OCI-LY7 (cell line): ENCODE measurements at regions not wholly inside any gene's neighbourhood (a gene's known extent, or its start where the extent isn't known, plus 50 kb on each side); places are given as distances from the start of the nearest gene placed in this dataset.

Experiments
- BruUV-seq: library from RNA; stranded (reverse); fragments of 400-500 nt; replicated peaks from 2 replicates; lab custom pipeline; 2021; lab: Mats Ljungman, UMichigan
- CTCF ChIA-PET: fragments of 300-600 bp; sonication (Branson Sonifier 250); formaldehyde crosslinking; loops from one replicate; lab custom pipeline; 2022; ENCODE audit warnings: antibody characterized with exemption; ENCODE audit not compliant: unreplicated experiment; lab: Charles Lee
- POLR2A ChIA-PET: fragments of 300-600 bp; sonication (Branson Sonifier 250); formaldehyde crosslinking; loops from one replicate; lab custom pipeline; 2022; ENCODE audit warnings: antibody characterized with exemption; lab: Charles Lee
- DNase-seq: peaks from one replicate; pipeline ENCODE4 v3.0.0-alpha.2; 2015; ENCODE audit warnings: low spot score
- H2AFZ ChIP-seq: fragments of 200-600 bp; sonication (generic), shearing (Covaris generic); 2 replicates; pipeline ENCODE4 v1.6.1; 2014; ENCODE audit warnings: mild to moderate bottlenecking, antibody characterized with exemption, low read length, moderate library complexity
- H3K27ac ChIP-seq: fragments of 200-600 bp; sonication (generic); 2 replicates; pipeline ENCODE4 v1.5.1; 2014; ENCODE audit warnings: mixed run types, low read depth, mild to moderate bottlenecking, moderate library complexity, low read length, inconsistent platforms; ENCODE audit not compliant: poor library complexity, severe bottlenecking
- H3K36me3 ChIP-seq: fragments of 200-600 bp; sonication (generic); 2 replicates; pipeline ENCODE4 v1.6.1; 2014; ENCODE audit warnings: mild to moderate bottlenecking, antibody characterized with exemption, low read length, moderate library complexity, mixed read lengths; ENCODE audit not compliant: insufficient read depth
- H3K4me1 ChIP-seq: fragments of 200-600 bp; sonication (generic); 2 replicates; pipeline ENCODE4 v1.5.1; 2014; ENCODE audit warnings: mild to moderate bottlenecking, low read length; ENCODE audit not compliant: insufficient read depth, poor library complexity, severe bottlenecking
- H3K4me2 ChIP-seq: fragments of 200-600 bp; sonication (generic); 2 replicates; pipeline ENCODE4 v1.6.1; 2014; ENCODE audit warnings: mild to moderate bottlenecking, low read length
- H3K4me3 ChIP-seq: fragments of 200-600 bp; sonication (generic); 2 replicates; pipeline ENCODE4 v1.5.1; 2014; ENCODE audit warnings: mild to moderate bottlenecking, low read depth, low read length; ENCODE audit not compliant: poor library complexity, severe bottlenecking
- H3K79me2 ChIP-seq: fragments of 200-600 bp; sonication (generic); 2 replicates; pipeline ENCODE4 v1.6.1; 2016; ENCODE audit warnings: low read depth, mild to moderate bottlenecking, low read length, moderate library complexity, mixed read lengths; ENCODE audit not compliant: insufficient read depth
- H3K9me2 ChIP-seq: fragments of 200-600 bp; sonication (generic); 2 replicates; pipeline ENCODE4 v1.6.1; 2016; ENCODE audit warnings: mild to moderate bottlenecking, low read length, mixed read lengths; ENCODE audit not compliant: insufficient read depth
- H3K9me3 ChIP-seq: fragments of 200-600 bp; sonication (generic); 2 replicates; pipeline ENCODE4 v1.6.1; 2014; ENCODE audit warnings: mild to moderate bottlenecking, mixed run types, low read length, mixed read lengths
- H4K20me1 ChIP-seq: fragments of 200-600 bp; sonication (generic); 2 replicates; pipeline ENCODE4 v1.6.1; 2014; ENCODE audit warnings: mild to moderate bottlenecking, antibody characterized with exemption, low read length, moderate library complexity, mixed read lengths; ENCODE audit not compliant: insufficient read depth
- EZH2phosphoT487 ChIP-seq: fragments of 200-600 bp; sonication (generic); IDR thresholded peaks from 2 replicates; pipeline ENCODE4 v1.6.1; 2018; ENCODE audit warnings: low read depth, borderline replicate concordance, mild to moderate bottlenecking, mixed run types, antibody characterized with exemption, low read length, moderate library complexity, mixed read lengths
- intact Hi-C: fragments of 100-400 bp; cut with micrococcal nuclease; formaldehyde crosslinking; loops from one replicate; pipeline ENCODE4 v1.10.0; 2022; ENCODE audit not compliant: unreplicated experiment
- TF ChIP-seq, protein P1 (sequence below): fragments of 200-600 bp; sonication (generic); conservative IDR thresholded peaks from 2 replicates; pipeline ENCODE4 v1.5.1; 2014; ENCODE audit warnings: mild to moderate bottlenecking, antibody characterized with exemption, low read length, moderate library complexity, mixed read lengths

- POLR2A ChIA-PET = no interaction called here
- no peak overlapping the region for H3K4me2 ChIP-seq
- CTCF ChIA-PET = no interaction called here
- no peak overlapping the region for H2AFZ ChIP-seq
- BruUV-seq = no TSS peak
- H3K79me2 ChIP-seq = no peaks in the 10 kb centered on the region
- DNase-seq = no peak
- intact Hi-C loops = no loop called here
- H3K27ac ChIP-seq = no peak overlapping the region
- no peaks in the 10 kb centered on the region for H3K4me1 ChIP-seq
- no peaks in the 10 kb centered on the region for H3K9me2 ChIP-seq
- no peak overlapping the region for H3K4me3 ChIP-seq
- TF ChIP-seq, protein P1, sequence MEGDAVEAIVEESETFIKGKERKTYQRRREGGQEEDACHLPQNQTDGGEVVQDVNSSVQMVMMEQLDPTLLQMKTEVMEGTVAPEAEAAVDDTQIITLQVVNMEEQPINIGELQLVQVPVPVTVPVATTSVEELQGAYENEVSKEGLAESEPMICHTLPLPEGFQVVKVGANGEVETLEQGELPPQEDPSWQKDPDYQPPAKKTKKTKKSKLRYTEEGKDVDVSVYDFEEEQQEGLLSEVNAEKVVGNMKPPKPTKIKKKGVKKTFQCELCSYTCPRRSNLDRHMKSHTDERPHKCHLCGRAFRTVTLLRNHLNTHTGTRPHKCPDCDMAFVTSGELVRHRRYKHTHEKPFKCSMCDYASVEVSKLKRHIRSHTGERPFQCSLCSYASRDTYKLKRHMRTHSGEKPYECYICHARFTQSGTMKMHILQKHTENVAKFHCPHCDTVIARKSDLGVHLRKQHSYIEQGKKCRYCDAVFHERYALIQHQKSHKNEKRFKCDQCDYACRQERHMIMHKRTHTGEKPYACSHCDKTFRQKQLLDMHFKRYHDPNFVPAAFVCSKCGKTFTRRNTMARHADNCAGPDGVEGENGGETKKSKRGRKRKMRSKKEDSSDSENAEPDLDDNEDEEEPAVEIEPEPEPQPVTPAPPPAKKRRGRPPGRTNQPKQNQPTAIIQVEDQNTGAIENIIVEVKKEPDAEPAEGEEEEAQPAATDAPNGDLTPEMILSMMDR = no peak
- TF ChIP-seq EZH2phosphoT487 = no peak
- no peaks in the 10 kb centered on the region for H3K9me3 ChIP-seq
- no peaks in the 10 kb centered on the region for H3K36me3 ChIP-seq
- no peaks in the 10 kb centered on the region for H4K20me1 ChIP-seq
Observed at GRCh38 chr10:128390596-128390995, 264.4 kb upstream of the MKI67 start.

DNA sequence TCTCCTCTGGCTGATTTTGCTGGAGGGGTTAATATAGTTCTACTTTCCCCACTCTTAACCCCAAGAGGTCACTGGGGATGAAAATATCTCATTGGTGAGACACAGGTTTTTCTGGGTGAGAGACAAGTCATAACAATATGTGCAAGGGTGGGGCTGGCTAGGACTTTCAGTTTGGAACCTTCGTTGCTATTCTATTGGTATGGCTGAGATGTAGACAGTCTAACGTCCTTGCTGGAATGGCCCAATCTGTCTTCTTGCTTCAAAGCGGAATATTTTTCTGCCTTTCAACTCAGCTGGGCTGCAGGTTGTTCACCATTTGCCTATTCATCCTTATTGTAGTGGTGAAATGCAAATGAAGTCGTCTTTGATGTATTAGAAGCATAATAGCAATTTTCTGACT is 267.3 kb upstream of the MKI67 start:
- no peak overlapping the region for H2AFZ ChIP-seq
- H3K27ac ChIP-seq = no peak overlapping the region
- H3K9me2 ChIP-seq = no peaks in the 10 kb centered on the region
- no TSS peak for BruUV-seq
- no peak for DNase-seq
- no peak overlapping the region for H3K4me3 ChIP-seq
- H3K4me2 ChIP-seq = no peak overlapping the region
- TF ChIP-seq, protein P1 = no peak
- TF ChIP-seq EZH2phosphoT487 = no peak
- ChIA-PET CTCF (no interaction called here), POLR2A (no interaction called here)
- no peaks in the 10 kb centered on the region for H3K79me2 ChIP-seq
- H3K9me3 ChIP-seq = no peaks in the 10 kb centered on the region
- no peaks in the 10 kb centered on the region for H3K4me1 ChIP-seq
- intact Hi-C loops = no loop called here
- no peaks in the 10 kb centered on the region for H4K20me1 ChIP-seq
- no peaks in the 10 kb centered on the region for H3K36me3 ChIP-seq

GRCh38 chr10:128398118-128398517 is 271.9 kb upstream of the MKI67 start:
- no peaks in the 10 kb centered on the region for H3K36me3 ChIP-seq
- H4K20me1 ChIP-seq = no peaks in the 10 kb centered on the region
- H3K4me3 ChIP-seq = no peak overlapping the region
- TF ChIP-seq, protein P1 = no peak
- no peak for TF ChIP-seq EZH2phosphoT487
- no peaks in the 10 kb centered on the region for H3K79me2 ChIP-seq
- H3K9me2 ChIP-seq = no peaks in the 10 kb centered on the region
- H3K27ac ChIP-seq = no peak overlapping the region
- CTCF ChIA-PET = no interaction called here
- DNase-seq = no peak
- H3K4me2 ChIP-seq = no peak overlapping the region
- BruUV-seq = no TSS peak
- no peaks in the 10 kb centered on the region for H3K9me3 ChIP-seq
- intact Hi-C loops = no loop called here
- no peak overlapping the region for H2AFZ ChIP-seq
- POLR2A ChIA-PET = no interaction called here
- no peaks in the 10 kb centered on the region for H3K4me1 ChIP-seq
